GM23338 (cell line): ENCODE measurements at regions not wholly inside any gene's neighbourhood (a gene's known extent, or its start where the extent isn't known, plus 50 kb on each side); places are given as distances from the start of the nearest gene placed in this dataset.

Experiments
- ATAC-seq: fragments of 200-7000 bp; cut with Tn5 transposase; 3 replicates; pipeline ENCODE4 v1.9.1; 2020
- DNase-seq: peaks from one replicate; pipeline ENCODE4 v3.0.0-alpha.2; 2015; ENCODE audit warnings: low spot score
- H2AFZ ChIP-seq: fragments of 200-600 bp; sonication (generic); 2 replicates; pipeline ENCODE4 v1.8.0; 2016; ENCODE audit warnings: antibody characterized with exemption, mild to moderate bottlenecking, moderate library complexity
- H3F3A ChIP-seq: fragments of 200-600 bp; sonication (generic); replicated peaks from 2 replicates; pipeline ENCODE4 v1.8.0; 2017; ENCODE audit warnings: antibody characterized with exemption, mixed run types, low read depth
- H3K27ac ChIP-seq: fragments of 200-600 bp; sonication (generic); 2 replicates; pipeline ENCODE4 v1.6.1; 2016; ENCODE audit warnings: low read depth
- H3K27me3 ChIP-seq: fragments of 200-600 bp; sonication (generic); 2 replicates; pipeline ENCODE4 v1.8.0; 2016; ENCODE audit warnings: mild to moderate bottlenecking, mixed run types, moderate library complexity; ENCODE audit not compliant: insufficient read depth
- H3K36me3 ChIP-seq: fragments of 200-600 bp; sonication (generic); 2 replicates; pipeline ENCODE4 v1.8.0; 2016; ENCODE audit warnings: mild to moderate bottlenecking; ENCODE audit not compliant: insufficient read depth
- H3K4me1 ChIP-seq: fragments of 200-600 bp; sonication (generic); 2 replicates; pipeline ENCODE4 v1.8.0; 2016; ENCODE audit warnings: mild to moderate bottlenecking, moderate library complexity; ENCODE audit not compliant: insufficient read depth
- H3K4me2 ChIP-seq: fragments of 200-600 bp; sonication (generic); 2 replicates; pipeline ENCODE4 v1.7.1; 2017; ENCODE audit warnings: mixed run types
- H3K4me3 ChIP-seq: fragments of 200-600 bp; sonication (generic); 2 replicates; pipeline ENCODE4 v1.6.1; 2016; ENCODE audit warnings: mixed run types
- H3K79me2 ChIP-seq: fragments of 200-600 bp; sonication (generic); replicated peaks from 2 replicates; pipeline ENCODE4 v1.8.0; 2017; ENCODE audit warnings: mild to moderate bottlenecking; ENCODE audit not compliant: insufficient read depth
- H3K9me2 ChIP-seq: fragments of 200-600 bp; sonication (generic); 2 replicates; pipeline ENCODE4 v1.8.0; 2017; ENCODE audit not compliant: insufficient read depth
- H4K20me1 ChIP-seq: fragments of 200-600 bp; sonication (generic); replicated peaks from 2 replicates; pipeline ENCODE4 v1.8.0; 2017; ENCODE audit warnings: mild to moderate bottlenecking; ENCODE audit not compliant: insufficient read depth
- H3K27ac Mint-ChIP-seq: 2 replicates; pipeline ENCODE4 v1.8.0; 2020; ENCODE audit warnings: inconsistent platforms, mild to moderate bottlenecking, moderate library complexity, mixed read lengths
- H3K27me3 Mint-ChIP-seq: 3 replicates; pipeline ENCODE4 v1.8.0; 2022; ENCODE audit warnings: low read depth, mild to moderate bottlenecking, moderate library complexity, mixed read lengths, inconsistent platforms; ENCODE audit not compliant: insufficient read depth, poor library complexity
- H3K36me3 Mint-ChIP-seq: 3 replicates; pipeline ENCODE4 v1.8.0; 2021; ENCODE audit warnings: low read depth, mild to moderate bottlenecking, inconsistent platforms, moderate library complexity, mixed read lengths
- H3K4me1 Mint-ChIP-seq: 3 replicates; pipeline ENCODE4 v1.8.0; 2020; ENCODE audit warnings: mild to moderate bottlenecking, inconsistent platforms, mixed read lengths
- H3K4me3 Mint-ChIP-seq: 3 replicates; pipeline ENCODE4 v1.8.0; 2021; ENCODE audit warnings: moderate library complexity, mild to moderate bottlenecking, inconsistent platforms, mixed read lengths
- H3K9me3 Mint-ChIP-seq: 3 replicates; pipeline ENCODE4 v1.8.0; 2020; ENCODE audit warnings: moderate library complexity, mild to moderate bottlenecking, inconsistent platforms, mixed read lengths
- CREB1 ChIP-seq: fragments of 250-450 bp; sonication (Bioruptor Pico); IDR thresholded peaks from 2 replicates; pipeline ENCODE4 v1.5.0; 2020; ENCODE audit warnings: low read depth, mild to moderate bottlenecking, moderate library complexity
- EZH2 ChIP-seq: fragments of 200-600 bp; sonication (generic); IDR thresholded peaks from one replicate; pipeline ENCODE4 v1.8.0; 2017; ENCODE audit warnings: antibody characterized with exemption, mild to moderate bottlenecking, low read depth; ENCODE audit not compliant: unreplicated experiment
- EZH2phosphoT487 ChIP-seq: fragments of 200-600 bp; sonication (generic); IDR thresholded peaks from one replicate; pipeline ENCODE4 v1.8.1; 2018; ENCODE audit warnings: antibody characterized with exemption; ENCODE audit not compliant: unreplicated experiment
- JUNB ChIP-seq: IDR thresholded peaks from one replicate; pipeline ENCODE4 v1.6.1; 2016; ENCODE audit warnings: antibody characterized with exemption; ENCODE audit not compliant: unreplicated experiment
- NANOG ChIP-seq: IDR thresholded peaks from 2 replicates; pipeline ENCODE4 v1.6.1; 2016; ENCODE audit warnings: antibody characterized with exemption, borderline replicate concordance
- POLR2AphosphoS5 ChIP-seq: IDR thresholded peaks from 2 replicates; pipeline ENCODE4 v1.6.1; 2016; ENCODE audit warnings: antibody characterized with exemption, low read depth
- STAT1 ChIP-seq: IDR thresholded peaks from one replicate; pipeline ENCODE4 v1.6.1; 2016; ENCODE audit warnings: antibody characterized with exemption; ENCODE audit not compliant: unreplicated experiment
- ZNF114 ChIP-seq: fragments of 250-450 bp; sonication (Bioruptor Pico); IDR thresholded peaks from 2 replicates; pipeline ENCODE4 v1.5.0; 2020; ENCODE audit warnings: mild to moderate bottlenecking, moderate library complexity
- ZNF331 ChIP-seq: fragments of 250-450 bp; sonication (Bioruptor Pico); IDR thresholded peaks from 2 replicates; pipeline ENCODE4 v1.5.0; 2020; ENCODE audit warnings: low read depth, mild to moderate bottlenecking, moderate library complexity
- TF ChIP-seq, protein P1 (sequence below), 2 experiments: fragments of 200-600 bp in 1 of 2; sonication (generic) in 1 of 2; conservative IDR thresholded peaks; 2 replicates each; pipeline versions ENCODE4 v1.5.1 to v1.6.1; 2016 to 2017; ENCODE audit warnings: antibody characterized with exemption in 2 of 2, low read depth in 2 of 2, mild to moderate bottlenecking in 2 of 2, moderate library complexity in 1 of 2
- TF ChIP-seq, protein P2 (sequence below): fragments of 250-450 bp; sonication (Bioruptor Pico); IDR thresholded peaks from 2 replicates; pipeline ENCODE4 v1.5.0; 2020; ENCODE audit warnings: mild to moderate bottlenecking, moderate library complexity
- TF ChIP-seq, protein P3 (sequence below): IDR thresholded peaks from 2 replicates; pipeline ENCODE4 v1.6.1; 2016; ENCODE audit warnings: antibody characterized with exemption
- TF ChIP-seq, protein P4 (sequence below): IDR thresholded peaks from one replicate; pipeline ENCODE4 v1.6.1; 2018; ENCODE audit warnings: antibody characterized with exemption; ENCODE audit not compliant: unreplicated experiment

DNA sequence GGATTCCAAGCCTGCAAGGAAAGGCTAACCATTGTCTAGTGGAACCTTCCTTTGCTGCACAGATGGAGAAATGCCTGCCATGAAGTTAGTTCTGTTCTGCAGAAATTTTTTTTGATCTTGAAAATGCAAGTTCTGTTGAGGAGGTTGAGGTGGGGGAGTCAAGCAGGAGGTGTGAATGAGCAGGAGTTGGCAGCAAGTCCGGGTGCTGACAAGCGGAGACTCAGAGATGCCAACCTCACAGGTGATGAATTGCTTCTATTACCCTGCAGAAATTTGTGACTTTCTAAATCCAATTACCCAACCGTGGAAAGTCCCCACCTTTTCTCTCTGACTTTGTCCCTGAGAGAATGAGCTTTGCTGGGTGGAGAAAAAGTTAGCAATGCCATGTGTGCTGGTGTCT is 350.1 kb downstream of the DHRSX start:
- DNase-seq (no peak), ATAC-seq (no peak)
- Histone ChIP-seq H3K4me3 (no peak overlapping the region), H3K27me3 (no peaks in the 10 kb centered on the region), H3F3A (no peaks in the 10 kb centered on the region), H2AFZ (no peak overlapping the region), H4K20me1 (no peaks in the 10 kb centered on the region), H3K27ac (no peak overlapping the region), H3K36me3 (no peaks in the 10 kb centered on the region), H3K4me1 (no peaks in the 10 kb centered on the region; the same call in 1 of the 2 replicates), H3K79me2 (no peaks in the 10 kb centered on the region), H3K4me2 (no peak overlapping the region), H3K9me2 (0 out of 2 replicates have a peak, but pooled peaks cover 3% of the 10 kb centered on the region)
- H3K4me1 Mint-ChIP-seq: peaks cover 5% of the 10 kb centered on the region
- peaks cover 53% of the 10 kb centered on the region for H3K36me3 Mint-ChIP-seq
- H3K27me3 Mint-ChIP-seq: peaks cover 5% of the 10 kb centered on the region
- no peak for TF ChIP-seq NANOG
- TF ChIP-seq, protein P1, sequence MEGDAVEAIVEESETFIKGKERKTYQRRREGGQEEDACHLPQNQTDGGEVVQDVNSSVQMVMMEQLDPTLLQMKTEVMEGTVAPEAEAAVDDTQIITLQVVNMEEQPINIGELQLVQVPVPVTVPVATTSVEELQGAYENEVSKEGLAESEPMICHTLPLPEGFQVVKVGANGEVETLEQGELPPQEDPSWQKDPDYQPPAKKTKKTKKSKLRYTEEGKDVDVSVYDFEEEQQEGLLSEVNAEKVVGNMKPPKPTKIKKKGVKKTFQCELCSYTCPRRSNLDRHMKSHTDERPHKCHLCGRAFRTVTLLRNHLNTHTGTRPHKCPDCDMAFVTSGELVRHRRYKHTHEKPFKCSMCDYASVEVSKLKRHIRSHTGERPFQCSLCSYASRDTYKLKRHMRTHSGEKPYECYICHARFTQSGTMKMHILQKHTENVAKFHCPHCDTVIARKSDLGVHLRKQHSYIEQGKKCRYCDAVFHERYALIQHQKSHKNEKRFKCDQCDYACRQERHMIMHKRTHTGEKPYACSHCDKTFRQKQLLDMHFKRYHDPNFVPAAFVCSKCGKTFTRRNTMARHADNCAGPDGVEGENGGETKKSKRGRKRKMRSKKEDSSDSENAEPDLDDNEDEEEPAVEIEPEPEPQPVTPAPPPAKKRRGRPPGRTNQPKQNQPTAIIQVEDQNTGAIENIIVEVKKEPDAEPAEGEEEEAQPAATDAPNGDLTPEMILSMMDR (conservative IDR thresholded peaks at IDR 0.05; ENCODE audit: low read depth in 2 of 2): no peak
- TF ChIP-seq, protein P2, sequence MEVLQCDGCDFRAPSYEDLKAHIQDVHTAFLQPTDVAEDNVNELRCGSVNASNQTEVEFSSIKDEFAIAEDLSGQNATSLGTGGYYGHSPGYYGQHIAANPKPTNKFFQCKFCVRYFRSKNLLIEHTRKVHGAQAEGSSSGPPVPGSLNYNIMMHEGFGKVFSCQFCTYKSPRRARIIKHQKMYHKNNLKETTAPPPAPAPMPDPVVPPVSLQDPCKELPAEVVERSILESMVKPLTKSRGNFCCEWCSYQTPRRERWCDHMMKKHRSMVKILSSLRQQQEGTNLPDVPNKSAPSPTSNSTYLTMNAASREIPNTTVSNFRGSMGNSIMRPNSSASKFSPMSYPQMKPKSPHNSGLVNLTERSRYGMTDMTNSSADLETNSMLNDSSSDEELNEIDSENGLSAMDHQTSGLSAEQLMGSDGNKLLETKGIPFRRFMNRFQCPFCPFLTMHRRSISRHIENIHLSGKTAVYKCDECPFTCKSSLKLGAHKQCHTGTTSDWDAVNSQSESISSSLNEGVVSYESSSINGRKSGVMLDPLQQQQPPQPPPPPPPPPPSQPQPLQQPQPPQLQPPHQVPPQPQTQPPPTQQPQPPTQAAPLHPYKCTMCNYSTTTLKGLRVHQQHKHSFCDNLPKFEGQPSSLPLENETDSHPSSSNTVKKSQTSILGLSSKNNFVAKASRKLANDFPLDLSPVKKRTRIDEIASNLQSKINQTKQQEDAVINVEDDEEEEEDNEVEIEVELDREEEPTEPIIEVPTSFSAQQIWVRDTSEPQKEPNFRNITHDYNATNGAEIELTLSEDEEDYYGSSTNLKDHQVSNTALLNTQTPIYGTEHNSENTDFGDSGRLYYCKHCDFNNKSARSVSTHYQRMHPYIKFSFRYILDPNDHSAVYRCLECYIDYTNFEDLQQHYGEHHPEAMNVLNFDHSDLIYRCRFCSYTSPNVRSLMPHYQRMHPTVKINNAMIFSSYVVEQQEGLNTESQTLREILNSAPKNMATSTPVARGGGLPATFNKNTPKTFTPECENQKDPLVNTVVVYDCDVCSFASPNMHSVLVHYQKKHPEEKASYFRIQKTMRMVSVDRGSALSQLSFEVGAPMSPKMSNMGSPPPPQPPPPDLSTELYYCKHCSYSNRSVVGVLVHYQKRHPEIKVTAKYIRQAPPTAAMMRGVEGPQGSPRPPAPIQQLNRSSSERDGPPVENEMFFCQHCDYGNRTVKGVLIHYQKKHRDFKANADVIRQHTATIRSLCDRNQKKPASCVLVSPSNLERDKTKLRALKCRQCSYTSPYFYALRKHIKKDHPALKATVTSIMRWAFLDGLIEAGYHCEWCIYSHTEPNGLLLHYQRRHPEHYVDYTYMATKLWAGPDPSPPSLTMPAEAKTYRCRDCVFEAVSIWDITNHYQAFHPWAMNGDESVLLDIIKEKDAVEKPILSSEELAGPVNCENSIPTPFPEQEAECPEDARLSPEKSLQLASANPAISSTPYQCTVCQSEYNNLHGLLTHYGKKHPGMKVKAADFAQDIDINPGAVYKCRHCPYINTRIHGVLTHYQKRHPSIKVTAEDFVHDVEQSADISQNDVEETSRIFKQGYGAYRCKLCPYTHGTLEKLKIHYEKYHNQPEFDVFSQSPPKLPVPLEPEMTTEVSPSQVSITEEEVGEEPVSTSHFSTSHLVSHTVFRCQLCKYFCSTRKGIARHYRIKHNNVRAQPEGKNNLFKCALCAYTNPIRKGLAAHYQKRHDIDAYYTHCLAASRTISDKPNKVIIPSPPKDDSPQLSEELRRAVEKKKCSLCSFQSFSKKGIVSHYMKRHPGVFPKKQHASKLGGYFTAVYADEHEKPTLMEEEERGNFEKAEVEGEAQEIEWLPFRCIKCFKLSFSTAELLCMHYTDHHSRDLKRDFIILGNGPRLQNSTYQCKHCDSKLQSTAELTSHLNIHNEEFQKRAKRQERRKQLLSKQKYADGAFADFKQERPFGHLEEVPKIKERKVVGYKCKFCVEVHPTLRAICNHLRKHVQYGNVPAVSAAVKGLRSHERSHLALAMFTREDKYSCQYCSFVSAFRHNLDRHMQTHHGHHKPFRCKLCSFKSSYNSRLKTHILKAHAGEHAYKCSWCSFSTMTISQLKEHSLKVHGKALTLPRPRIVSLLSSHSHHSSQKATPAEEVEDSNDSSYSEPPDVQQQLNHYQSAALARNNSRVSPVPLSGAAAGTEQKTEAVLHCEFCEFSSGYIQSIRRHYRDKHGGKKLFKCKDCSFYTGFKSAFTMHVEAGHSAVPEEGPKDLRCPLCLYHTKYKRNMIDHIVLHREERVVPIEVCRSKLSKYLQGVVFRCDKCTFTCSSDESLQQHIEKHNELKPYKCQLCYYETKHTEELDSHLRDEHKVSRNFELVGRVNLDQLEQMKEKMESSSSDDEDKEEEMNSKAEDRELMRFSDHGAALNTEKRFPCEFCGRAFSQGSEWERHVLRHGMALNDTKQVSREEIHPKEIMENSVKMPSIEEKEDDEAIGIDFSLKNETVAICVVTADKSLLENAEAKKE (CRISPR knock-in tag): no peak
- TF ChIP-seq ZNF114 (CRISPR knock-in tag): no peak
- TF ChIP-seq EZH2phosphoT487: no peak
- no peak for TF ChIP-seq POLR2AphosphoS5
- TF ChIP-seq, protein P3, sequence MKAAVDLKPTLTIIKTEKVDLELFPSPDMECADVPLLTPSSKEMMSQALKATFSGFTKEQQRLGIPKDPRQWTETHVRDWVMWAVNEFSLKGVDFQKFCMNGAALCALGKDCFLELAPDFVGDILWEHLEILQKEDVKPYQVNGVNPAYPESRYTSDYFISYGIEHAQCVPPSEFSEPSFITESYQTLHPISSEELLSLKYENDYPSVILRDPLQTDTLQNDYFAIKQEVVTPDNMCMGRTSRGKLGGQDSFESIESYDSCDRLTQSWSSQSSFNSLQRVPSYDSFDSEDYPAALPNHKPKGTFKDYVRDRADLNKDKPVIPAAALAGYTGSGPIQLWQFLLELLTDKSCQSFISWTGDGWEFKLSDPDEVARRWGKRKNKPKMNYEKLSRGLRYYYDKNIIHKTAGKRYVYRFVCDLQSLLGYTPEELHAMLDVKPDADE: no peak
- TF ChIP-seq EZH2: no peak
- TF ChIP-seq ZNF331: no peak
- no peak for TF ChIP-seq STAT1
- TF ChIP-seq CREB1: no peak
- no peak for TF ChIP-seq JUNB
- TF ChIP-seq, protein P4, sequence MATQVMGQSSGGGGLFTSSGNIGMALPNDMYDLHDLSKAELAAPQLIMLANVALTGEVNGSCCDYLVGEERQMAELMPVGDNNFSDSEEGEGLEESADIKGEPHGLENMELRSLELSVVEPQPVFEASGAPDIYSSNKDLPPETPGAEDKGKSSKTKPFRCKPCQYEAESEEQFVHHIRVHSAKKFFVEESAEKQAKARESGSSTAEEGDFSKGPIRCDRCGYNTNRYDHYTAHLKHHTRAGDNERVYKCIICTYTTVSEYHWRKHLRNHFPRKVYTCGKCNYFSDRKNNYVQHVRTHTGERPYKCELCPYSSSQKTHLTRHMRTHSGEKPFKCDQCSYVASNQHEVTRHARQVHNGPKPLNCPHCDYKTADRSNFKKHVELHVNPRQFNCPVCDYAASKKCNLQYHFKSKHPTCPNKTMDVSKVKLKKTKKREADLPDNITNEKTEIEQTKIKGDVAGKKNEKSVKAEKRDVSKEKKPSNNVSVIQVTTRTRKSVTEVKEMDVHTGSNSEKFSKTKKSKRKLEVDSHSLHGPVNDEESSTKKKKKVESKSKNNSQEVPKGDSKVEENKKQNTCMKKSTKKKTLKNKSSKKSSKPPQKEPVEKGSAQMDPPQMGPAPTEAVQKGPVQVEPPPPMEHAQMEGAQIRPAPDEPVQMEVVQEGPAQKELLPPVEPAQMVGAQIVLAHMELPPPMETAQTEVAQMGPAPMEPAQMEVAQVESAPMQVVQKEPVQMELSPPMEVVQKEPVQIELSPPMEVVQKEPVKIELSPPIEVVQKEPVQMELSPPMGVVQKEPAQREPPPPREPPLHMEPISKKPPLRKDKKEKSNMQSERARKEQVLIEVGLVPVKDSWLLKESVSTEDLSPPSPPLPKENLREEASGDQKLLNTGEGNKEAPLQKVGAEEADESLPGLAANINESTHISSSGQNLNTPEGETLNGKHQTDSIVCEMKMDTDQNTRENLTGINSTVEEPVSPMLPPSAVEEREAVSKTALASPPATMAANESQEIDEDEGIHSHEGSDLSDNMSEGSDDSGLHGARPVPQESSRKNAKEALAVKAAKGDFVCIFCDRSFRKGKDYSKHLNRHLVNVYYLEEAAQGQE: no peak
- no peak overlapping the region for H3K4me3 Mint-ChIP-seq
- H3K27ac Mint-ChIP-seq: no peak overlapping the region
- H3K9me3 Mint-ChIP-seq: peaks cover 54% of the 10 kb centered on the region
